ENCODE measurements at regions not wholly inside any gene's neighbourhood (a gene's known extent, or its start where the extent isn't known, plus 50 kb on each side); places are given as distances from the start of the nearest gene placed in this dataset.
"Not testable (repeated sequence)": the region's sequence is repeated elsewhere in the genome, so short reads cannot be mapped to it uniquely, and the experiment has no call there.

- DNase-seq = no peak
- H3K4me2 ChIP-seq (ENCODE audit: low read depth, low read length, poor library complexity, severe bottlenecking) = no peak overlapping the region
- H3K36me3 ChIP-seq (ENCODE audit: insufficient read depth, low read length) = no peaks in the 10 kb centered on the region
- H3K4me1 ChIP-seq (ENCODE audit: low read length) = no peaks in the 10 kb centered on the region
- H3K27ac ChIP-seq (ENCODE audit: low read length) = no peak overlapping the region
- H3K9me2 ChIP-seq (replicated peaks; ENCODE audit: insufficient read depth, low read length) = no peaks in the 10 kb centered on the region
- H3K4me3 ChIP-seq (ENCODE audit: low read length) = no peak overlapping the region
- H2AFZ ChIP-seq (ENCODE audit: low read length) = no peak overlapping the region
- H3K79me2 ChIP-seq (ENCODE audit: low read length) = no peaks in the 10 kb centered on the region
- H3K9me3 ChIP-seq (ENCODE audit: low read length) = no peaks in the 10 kb centered on the region
- H3K27me3 ChIP-seq (ENCODE audit: low read length) = no peaks in the 10 kb centered on the region
- H3K9ac ChIP-seq (ENCODE audit: low read length) = no peak overlapping the region
- H4K20me1 ChIP-seq (ENCODE audit: insufficient read depth, low read depth, low read length) = no peaks in the 10 kb centered on the region
Measured at GRCh38 chr4:81715757-81716156, 244.1 kb upstream of the RASGEF1B start.

DNA sequence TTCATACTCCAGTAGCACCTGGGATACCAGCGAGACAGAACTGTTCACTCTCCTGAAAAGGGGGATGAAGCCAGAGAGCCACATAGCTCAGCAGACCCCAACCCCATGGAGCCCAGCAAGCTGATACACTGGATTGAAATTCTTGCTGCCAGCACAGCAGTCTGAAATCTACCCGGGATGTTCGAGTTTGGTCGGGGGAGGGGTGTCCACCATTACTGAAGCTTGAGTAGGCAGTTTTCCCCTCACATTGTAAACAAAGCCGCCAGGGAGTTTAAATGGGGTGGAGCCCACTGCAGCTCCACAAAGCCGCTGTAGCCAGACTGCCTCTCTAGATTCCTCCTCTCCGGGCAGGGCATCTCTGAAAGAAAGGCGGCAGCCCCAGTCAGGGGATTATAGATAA is 243.7 kb upstream of the RASGEF1B start:
- not testable (repeated sequence) for H3K27me3 ChIP-seq (ENCODE audit: low read length); H3K9me3 ChIP-seq (ENCODE audit: low read length); H3K27ac ChIP-seq (ENCODE audit: low read length); H3K79me2 ChIP-seq (ENCODE audit: low read length); H2AFZ ChIP-seq (ENCODE audit: low read length); H3K36me3 ChIP-seq (ENCODE audit: insufficient read depth, low read length); DNase-seq; H3K9ac ChIP-seq (ENCODE audit: low read length); H3K9me2 ChIP-seq (replicated peaks; ENCODE audit: insufficient read depth, low read length); H3K4me3 ChIP-seq (ENCODE audit: low read length); H3K4me2 ChIP-seq (ENCODE audit: low read depth, low read length, poor library complexity, severe bottlenecking); H3K4me1 ChIP-seq (ENCODE audit: low read length); H4K20me1 ChIP-seq (ENCODE audit: insufficient read depth, low read depth, low read length)

- H3K27ac ChIP-seq (ENCODE audit: low read length) = no peak overlapping the region
- H4K20me1 ChIP-seq (ENCODE audit: insufficient read depth, low read depth, low read length) = no peaks in the 10 kb centered on the region
- H3K4me3 ChIP-seq (ENCODE audit: low read length) = no peak overlapping the region
- no peaks in the 10 kb centered on the region for H3K27me3 ChIP-seq (ENCODE audit: low read length)
- H3K4me2 ChIP-seq (ENCODE audit: low read depth, low read length, poor library complexity, severe bottlenecking) = no peak overlapping the region
- no peaks in the 10 kb centered on the region for H3K36me3 ChIP-seq (ENCODE audit: insufficient read depth, low read length)
- H3K4me1 ChIP-seq (ENCODE audit: low read length) = no peaks in the 10 kb centered on the region
- H3K79me2 ChIP-seq (ENCODE audit: low read length) = no peaks in the 10 kb centered on the region
- DNase-seq = no peak
- no peak overlapping the region for H3K9ac ChIP-seq (ENCODE audit: low read length)
- H3K9me2 ChIP-seq (replicated peaks; ENCODE audit: insufficient read depth, low read length) = no peaks in the 10 kb centered on the region
- no peak overlapping the region for H2AFZ ChIP-seq (ENCODE audit: low read length)
- H3K9me3 ChIP-seq (ENCODE audit: low read length) = no peaks in the 10 kb centered on the region
Measured at GRCh38 chr4:81714291-81714690, 242.6 kb upstream of the RASGEF1B start.

DNA sequence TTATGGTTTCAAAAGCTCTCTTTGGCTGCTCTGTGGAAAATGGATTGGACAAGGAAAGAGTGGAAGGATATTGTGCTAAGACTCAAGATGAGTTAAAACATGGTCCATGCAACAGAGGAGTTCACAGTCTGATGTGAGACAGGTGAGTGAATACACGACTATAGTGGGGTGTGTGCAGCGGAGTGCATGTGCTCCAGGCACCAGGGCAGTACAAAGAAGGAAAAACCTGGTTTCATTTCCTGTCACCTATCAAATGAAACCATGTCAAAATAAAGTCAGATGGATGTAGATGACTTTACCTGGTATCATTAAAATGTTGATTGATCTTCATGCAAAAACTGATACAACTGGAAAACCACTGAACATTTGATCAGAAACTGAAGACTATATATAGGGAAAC is 241.0 kb upstream of the RASGEF1B start:
- no peaks in the 10 kb centered on the region for H3K36me3 ChIP-seq (ENCODE audit: insufficient read depth, low read length)
- H3K79me2 ChIP-seq (ENCODE audit: low read length) = no peaks in the 10 kb centered on the region
- no peaks in the 10 kb centered on the region for H3K9me3 ChIP-seq (ENCODE audit: low read length)
- no peak overlapping the region for H3K27ac ChIP-seq (ENCODE audit: low read length)
- H3K4me1 ChIP-seq (ENCODE audit: low read length) = no peaks in the 10 kb centered on the region
- no peak overlapping the region for H3K9ac ChIP-seq (ENCODE audit: low read length)
- H3K4me3 ChIP-seq (ENCODE audit: low read length) = no peak overlapping the region
- no peaks in the 10 kb centered on the region for H3K9me2 ChIP-seq (replicated peaks; ENCODE audit: insufficient read depth, low read length)
- H2AFZ ChIP-seq (ENCODE audit: low read length) = no peak overlapping the region
- no peak overlapping the region for H3K4me2 ChIP-seq (ENCODE audit: low read depth, low read length, poor library complexity, severe bottlenecking)
- H4K20me1 ChIP-seq (ENCODE audit: insufficient read depth, low read depth, low read length) = no peaks in the 10 kb centered on the region
- no peaks in the 10 kb centered on the region for H3K27me3 ChIP-seq (ENCODE audit: low read length)
- DNase-seq = no peak

DNA sequence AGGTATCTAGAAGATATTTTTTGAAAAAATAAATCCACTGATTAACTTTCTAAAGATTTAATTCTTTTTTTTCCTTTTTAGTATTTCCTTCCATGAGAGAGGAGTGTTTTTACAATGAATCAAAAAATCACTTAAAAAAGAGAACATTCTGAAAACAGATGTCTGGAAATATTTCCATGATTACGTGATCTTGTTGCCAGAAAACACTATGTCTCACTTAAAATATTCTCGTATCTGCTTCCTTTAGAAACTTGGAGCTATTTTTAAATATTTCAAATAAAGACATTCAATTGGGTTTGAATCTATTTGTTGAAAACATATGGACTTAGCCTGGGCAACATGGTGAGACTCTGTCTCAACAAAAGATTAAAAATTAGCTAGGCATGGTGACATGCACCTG is 232.8 kb upstream of the RASGEF1B start:
- no peak for DNase-seq

GRCh38 chr4:81700189-81700588 is 228.5 kb upstream of the RASGEF1B start:
- H3K9ac ChIP-seq (ENCODE audit: low read length) = no peak overlapping the region
- no peak overlapping the region for H3K4me2 ChIP-seq (ENCODE audit: low read depth, low read length, poor library complexity, severe bottlenecking)
- H3K9me3 ChIP-seq (ENCODE audit: low read length) = no peaks in the 10 kb centered on the region
- DNase-seq = no peak
- H3K27ac ChIP-seq (ENCODE audit: low read length) = no peak overlapping the region
- H3K4me3 ChIP-seq (ENCODE audit: low read length) = no peak overlapping the region
- H3K79me2 ChIP-seq (ENCODE audit: low read length) = no peaks in the 10 kb centered on the region
- no peaks in the 10 kb centered on the region for H3K9me2 ChIP-seq (replicated peaks; ENCODE audit: insufficient read depth, low read length)
- H3K36me3 ChIP-seq (ENCODE audit: insufficient read depth, low read length) = no peaks in the 10 kb centered on the region
- no peaks in the 10 kb centered on the region for H4K20me1 ChIP-seq (ENCODE audit: insufficient read depth, low read depth, low read length)
- no peaks in the 10 kb centered on the region for H3K27me3 ChIP-seq (ENCODE audit: low read length)
- no peaks in the 10 kb centered on the region for H3K4me1 ChIP-seq (ENCODE audit: low read length)
- H2AFZ ChIP-seq (ENCODE audit: low read length) = no peak overlapping the region

More for the DNA sequence above, 232.8 kb upstream of the RASGEF1B start:
- no peak overlapping the region for H2AFZ ChIP-seq (ENCODE audit: low read length)
- no peaks in the 10 kb centered on the region for H4K20me1 ChIP-seq (ENCODE audit: insufficient read depth, low read depth, low read length)
- H3K79me2 ChIP-seq (ENCODE audit: low read length) = no peaks in the 10 kb centered on the region
- H3K36me3 ChIP-seq (ENCODE audit: insufficient read depth, low read length) = no peaks in the 10 kb centered on the region
- H3K9ac ChIP-seq (ENCODE audit: low read length) = no peak overlapping the region
- no peak overlapping the region for H3K4me2 ChIP-seq (ENCODE audit: low read depth, low read length, poor library complexity, severe bottlenecking)
- no peak overlapping the region for H3K27ac ChIP-seq (ENCODE audit: low read length)
- no peak overlapping the region for H3K4me3 ChIP-seq (ENCODE audit: low read length)
- no peaks in the 10 kb centered on the region for H3K4me1 ChIP-seq (ENCODE audit: low read length)
- H3K27me3 ChIP-seq (ENCODE audit: low read length) = no peaks in the 10 kb centered on the region
- no peaks in the 10 kb centered on the region for H3K9me2 ChIP-seq (replicated peaks; ENCODE audit: insufficient read depth, low read length)
- no peaks in the 10 kb centered on the region for H3K9me3 ChIP-seq (ENCODE audit: low read length)

- no peak overlapping the region for H2AFZ ChIP-seq (ENCODE audit: low read length)
- no peaks in the 10 kb centered on the region for H3K9me2 ChIP-seq (replicated peaks; ENCODE audit: insufficient read depth, low read length)
- no peaks in the 10 kb centered on the region for H4K20me1 ChIP-seq (ENCODE audit: insufficient read depth, low read depth, low read length)
- no peak overlapping the region for H3K4me3 ChIP-seq (ENCODE audit: low read length)
- no peak overlapping the region for H3K4me2 ChIP-seq (ENCODE audit: low read depth, low read length, poor library complexity, severe bottlenecking)
- H3K9ac ChIP-seq (ENCODE audit: low read length) = no peak overlapping the region
- no peaks in the 10 kb centered on the region for H3K27me3 ChIP-seq (ENCODE audit: low read length)
- no peaks in the 10 kb centered on the region for H3K79me2 ChIP-seq (ENCODE audit: low read length)
- H3K9me3 ChIP-seq (ENCODE audit: low read length) = no peaks in the 10 kb centered on the region
- no peaks in the 10 kb centered on the region for H3K36me3 ChIP-seq (ENCODE audit: insufficient read depth, low read length)
- DNase-seq = no peak
- no peak overlapping the region for H3K27ac ChIP-seq (ENCODE audit: low read length)
- no peaks in the 10 kb centered on the region for H3K4me1 ChIP-seq (ENCODE audit: low read length)
Measured at GRCh38 chr4:81698538-81699296, 227.0 kb upstream of the RASGEF1B start.

DNA sequence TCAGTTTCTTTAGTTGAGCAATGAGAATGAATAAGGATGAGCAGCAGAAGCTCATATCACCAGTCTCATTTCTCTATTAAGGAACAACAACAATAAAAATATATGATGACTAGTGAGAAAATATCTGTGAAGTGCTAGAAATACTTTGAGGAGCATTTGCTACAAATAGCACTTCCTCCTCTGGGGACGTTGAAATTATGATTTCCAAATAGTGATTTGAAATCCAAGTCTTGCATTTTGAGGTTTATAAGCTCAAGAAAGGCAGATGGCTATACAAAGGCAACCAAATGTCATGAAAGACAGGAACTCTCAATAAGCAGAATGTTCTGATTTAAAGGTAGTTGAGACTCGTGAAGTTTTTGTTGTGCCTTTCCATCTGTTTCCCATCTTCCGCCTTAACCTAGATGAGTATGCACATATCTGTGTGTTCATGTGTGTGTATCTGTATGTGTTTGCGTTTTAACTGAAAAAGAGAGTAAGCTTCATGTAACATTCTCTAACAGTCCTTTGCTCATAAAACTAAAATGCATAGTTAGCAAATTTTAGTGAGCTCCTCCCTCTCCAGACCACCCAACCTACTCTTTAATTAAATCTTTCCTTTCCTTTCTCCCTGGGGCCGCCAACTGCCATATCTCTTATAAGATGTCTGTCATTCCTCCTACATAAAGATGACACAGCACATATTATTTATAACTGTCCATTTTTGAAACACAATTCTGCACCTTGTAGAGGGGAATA is 222.6 kb upstream of the RASGEF1B start:
- no peak for DNase-seq
- no peaks in the 10 kb centered on the region for H3K79me2 ChIP-seq (ENCODE audit: low read length)
- H3K9me3 ChIP-seq (ENCODE audit: low read length) = no peaks in the 10 kb centered on the region
- H3K9ac ChIP-seq (ENCODE audit: low read length) = no peak overlapping the region
- H3K4me3 ChIP-seq (ENCODE audit: low read length) = no peak overlapping the region
- H3K36me3 ChIP-seq (ENCODE audit: insufficient read depth, low read length) = no peaks in the 10 kb centered on the region
- H3K27ac ChIP-seq (ENCODE audit: low read length) = no peak overlapping the region
- no peak overlapping the region for H2AFZ ChIP-seq (ENCODE audit: low read length)
- H3K9me2 ChIP-seq (replicated peaks; ENCODE audit: insufficient read depth, low read length) = no peaks in the 10 kb centered on the region
- H3K27me3 ChIP-seq (ENCODE audit: low read length) = no peaks in the 10 kb centered on the region
- H4K20me1 ChIP-seq (ENCODE audit: insufficient read depth, low read depth, low read length) = no peaks in the 10 kb centered on the region
- H3K4me1 ChIP-seq (ENCODE audit: low read length) = no peaks in the 10 kb centered on the region
- H3K4me2 ChIP-seq (ENCODE audit: low read depth, low read length, poor library complexity, severe bottlenecking) = no peak overlapping the region

Measured in Karpas-422 (cell line).